ENCODE measurements at regions not wholly inside any gene's neighbourhood (a gene's known extent, or its start where the extent isn't known, plus 50 kb on each side); places are given as distances from the start of the nearest gene placed in this dataset.

GRCh38 chr2:234680688-234681619 is 184.1 kb upstream of the ARL4C start:
- Histone ChIP-seq H3K36me3 (ENCODE audit: control insufficient read depth, insufficient read depth, low read length) (no peaks in the 10 kb centered on the region), H3K9me3 (ENCODE audit: control insufficient read depth, insufficient read depth, low read depth, low read length) (no peaks in the 10 kb centered on the region), H3K4me1 (ENCODE audit: control insufficient read depth, extremely low read depth, insufficient read depth, low read length) (peaks cover 34% of the 10 kb centered on the region), H3K27me3 (ENCODE audit: control insufficient read depth, insufficient read depth, low read length) (no peaks in the 10 kb centered on the region), H3K4me2 (ENCODE audit: extremely low read depth, insufficient read depth, low read length) (no peak overlapping the region), H2AFZ (ENCODE audit: low read length) (no peak overlapping the region), H4K20me1 (ENCODE audit: control insufficient read depth, extremely low read depth, insufficient read depth, low read length) (no peaks in the 10 kb centered on the region), H3K9ac (ENCODE audit: insufficient read depth, low read length) (no peak overlapping the region), H3K79me2 (ENCODE audit: control insufficient read depth, insufficient read depth, low read length) (no peaks in the 10 kb centered on the region), H3K27ac (ENCODE audit: insufficient read depth, low read length) (peak overlapping the region; percentile 88), H3K4me3 (replicated peaks in 1 of 4; ENCODE audit: control extremely low read depth in 1 of 4, insufficient read depth in 1 of 4, low read depth in 3 of 4, low read length in 4 of 4) (no peak overlapping the region)
- peak; percentile 28 to 73 for DNase-seq (ENCODE audit: low read depth in 2 of 2)
- TF ChIP-seq EZH2 (IDR thresholded peaks at IDR 0.05; ENCODE audit: low read length, missing control alignments) (no peak), CTCF (conservative IDR thresholded peaks at IDR 0.05 in 1 of 2, IDR thresholded peaks at IDR 0.05 in 1 of 2; ENCODE audit: low read depth in 1 of 2, low read length in 2 of 2) (no peak)

GRCh38 chr2:234679741-234680687 is 183.1 kb upstream of the ARL4C start:
- peak; percentile 99 for DNase-seq (ENCODE audit: low read depth in 2 of 2)
- H3K4me3 ChIP-seq (replicated peaks in 1 of 4; ENCODE audit: control extremely low read depth in 1 of 4, insufficient read depth in 1 of 4, low read depth in 3 of 4, low read length in 4 of 4): peak overlapping the region in 2 of 4 experiments; percentile 1 to 10
- H3K4me1 ChIP-seq (ENCODE audit: control insufficient read depth, extremely low read depth, insufficient read depth, low read length): peaks cover 40% of the 10 kb centered on the region
- peak overlapping the region; percentile 33 for H2AFZ ChIP-seq (ENCODE audit: low read length)
- peak overlapping the region; percentile 97 for H3K4me2 ChIP-seq (ENCODE audit: extremely low read depth, insufficient read depth, low read length)
- H3K9me3 ChIP-seq (ENCODE audit: control insufficient read depth, insufficient read depth, low read depth, low read length): no peaks in the 10 kb centered on the region
- H3K36me3 ChIP-seq (ENCODE audit: control insufficient read depth, insufficient read depth, low read length): no peaks in the 10 kb centered on the region
- H3K27ac ChIP-seq (ENCODE audit: insufficient read depth, low read length): peak overlapping the region; percentile 88
- H3K79me2 ChIP-seq (ENCODE audit: control insufficient read depth, insufficient read depth, low read length): no peaks in the 10 kb centered on the region
- TF ChIP-seq EZH2 (IDR thresholded peaks at IDR 0.05; ENCODE audit: low read length, missing control alignments) (no peak), CTCF (conservative IDR thresholded peaks at IDR 0.05 in 1 of 2, IDR thresholded peaks at IDR 0.05 in 1 of 2; ENCODE audit: low read depth in 1 of 2, low read length in 2 of 2) (no peak)
- H4K20me1 ChIP-seq (ENCODE audit: control insufficient read depth, extremely low read depth, insufficient read depth, low read length): no peaks in the 10 kb centered on the region
- no peaks in the 10 kb centered on the region for H3K27me3 ChIP-seq (ENCODE audit: control insufficient read depth, insufficient read depth, low read length)
- H3K9ac ChIP-seq (ENCODE audit: insufficient read depth, low read length): peak overlapping the region; percentile 11

DNA sequence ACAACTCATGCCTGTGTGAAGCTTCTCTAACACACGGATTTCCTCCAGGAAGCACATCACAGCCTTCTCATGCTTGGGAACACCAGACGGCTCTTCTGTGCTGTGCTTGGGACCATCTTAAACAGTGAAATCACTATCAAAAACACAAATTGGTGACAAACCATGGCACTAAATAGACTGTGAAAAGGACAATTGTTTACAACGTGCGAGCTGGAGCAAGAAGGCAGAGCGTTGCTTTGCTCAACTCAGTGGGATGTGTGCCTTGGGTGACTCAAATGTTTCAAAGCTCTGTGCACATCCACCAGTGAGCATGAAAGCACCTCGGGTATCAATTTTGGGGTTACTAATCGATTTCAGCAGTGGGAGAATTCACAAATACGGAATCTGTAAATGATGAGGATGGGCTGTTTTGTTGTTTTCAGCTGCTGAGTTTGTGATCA is 182.4 kb upstream of the ARL4C start:
- Histone ChIP-seq H3K4me2 (ENCODE audit: extremely low read depth, insufficient read depth, low read length) (peak overlapping the region; percentile 97), H3K9ac (ENCODE audit: insufficient read depth, low read length) (peak overlapping the region; percentile 11), H3K4me1 (ENCODE audit: control insufficient read depth, extremely low read depth, insufficient read depth, low read length) (peaks cover 44% of the 10 kb centered on the region), H3K4me3 (replicated peaks in 1 of 4; ENCODE audit: control extremely low read depth in 1 of 4, insufficient read depth in 1 of 4, low read depth in 3 of 4, low read length in 4 of 4) (peak overlapping the region in 3 of 4 experiments; percentile 1 to 24 (median 18)), H2AFZ (ENCODE audit: low read length) (peak overlapping the region; percentile 33), H4K20me1 (ENCODE audit: control insufficient read depth, extremely low read depth, insufficient read depth, low read length) (no peaks in the 10 kb centered on the region), H3K27ac (ENCODE audit: insufficient read depth, low read length) (peak overlapping the region; percentile 88), H3K27me3 (ENCODE audit: control insufficient read depth, insufficient read depth, low read length) (no peaks in the 10 kb centered on the region), H3K79me2 (ENCODE audit: control insufficient read depth, insufficient read depth, low read length) (no peaks in the 10 kb centered on the region), H3K9me3 (ENCODE audit: control insufficient read depth, insufficient read depth, low read depth, low read length) (no peaks in the 10 kb centered on the region), H3K36me3 (ENCODE audit: control insufficient read depth, insufficient read depth, low read length) (no peaks in the 10 kb centered on the region)
- TF ChIP-seq EZH2 (IDR thresholded peaks at IDR 0.05; ENCODE audit: low read length, missing control alignments) (no peak), CTCF (conservative IDR thresholded peaks at IDR 0.05 in 1 of 2, IDR thresholded peaks at IDR 0.05 in 1 of 2; ENCODE audit: low read depth in 1 of 2, low read length in 2 of 2) (no peak)
- DNase-seq (ENCODE audit: low read depth in 2 of 2): peak in 1 of 2 donors; percentile 69
